Panc1 (cell line): ENCODE measurements at regions not wholly inside any gene's neighbourhood (a gene's known extent, or its start where the extent isn't known, plus 50 kb on each side); places are given as distances from the start of the nearest gene placed in this dataset.

Experiments
- ATAC-seq: fragments of 200-7000 bp; cut with Tn5 transposase; 2 replicates; pipeline ENCODE4 v1.9.1; 2020; ENCODE audit warnings: mild to moderate bottlenecking, moderate library complexity
- BruUV-seq: library from RNA; stranded (reverse); fragments of 400-500 nt; replicated peaks from 2 replicates; lab custom pipeline; 2021; lab: Mats Ljungman, UMichigan
- CTCF ChIA-PET: fragments of 300-600 bp; sonication (Branson Sonifier 250); formaldehyde crosslinking; loops from one replicate; lab custom pipeline; 2022; ENCODE audit warnings: antibody characterized with exemption; lab: Charles Lee
- POLR2A ChIA-PET: fragments of 300-600 bp; sonication (Branson Sonifier 250); formaldehyde crosslinking; loops from one replicate; lab custom pipeline; 2022; ENCODE audit warnings: antibody characterized with exemption; lab: Charles Lee
- DNase-seq: peaks from one replicate; pipeline ENCODE4 v3.0.0-alpha.2; 2010; ENCODE audit warnings: low read depth, low spot score
- H3K27ac ChIP-seq: 2 replicates; pipeline ENCODE4 v1.5.1; 2011; ENCODE audit warnings: mild to moderate bottlenecking, low read length, inconsistent platforms
- H3K27me3 ChIP-seq: fragments of 200-500 bp; sonication (Bioruptor generic); 2 replicates; pipeline ENCODE4 v1.6.0; 2014; ENCODE audit warnings: low read length, inconsistent platforms; ENCODE audit not compliant: control insufficient read depth, insufficient read depth
- H3K36me3 ChIP-seq: fragments of 200-500 bp; sonication (Bioruptor generic); 2 replicates; pipeline ENCODE4 v1.5.1; 2014; ENCODE audit warnings: inconsistent platforms, mild to moderate bottlenecking, low read length, moderate library complexity; ENCODE audit not compliant: control insufficient read depth, insufficient read depth
- H3K4me1 ChIP-seq: 2 replicates; pipeline ENCODE4 v1.5.1; 2011; ENCODE audit warnings: inconsistent platforms, mild to moderate bottlenecking, low read length, moderate library complexity; ENCODE audit not compliant: control insufficient read depth, insufficient read depth
- H3K4me3 ChIP-seq, 2 experiments: 2 replicates each; pipeline ENCODE4 v1.5.1; 2011 to 2012; ENCODE audit warnings: low read depth in 2 of 2, low read length in 2 of 2, mild to moderate bottlenecking in 2 of 2, inconsistent platforms in 1 of 2, moderate library complexity in 1 of 2
- H3K9me3 ChIP-seq: fragments of 200-500 bp; sonication (Bioruptor generic); 2 replicates; pipeline ENCODE4 v1.5.1; 2014; ENCODE audit warnings: low read depth, mild to moderate bottlenecking, inconsistent platforms, low read length, moderate library complexity; ENCODE audit not compliant: control insufficient read depth, insufficient read depth
- CTCF ChIP-seq: fragments of 450-650 bp; IDR thresholded peaks from 2 replicates; pipeline ENCODE4 v1.5.1; 2017; ENCODE audit warnings: mild to moderate bottlenecking
- POLR2AphosphoS5 ChIP-seq: IDR thresholded peaks from 2 replicates; pipeline ENCODE4 v1.6.1; 2012; ENCODE audit warnings: mild to moderate bottlenecking, low read depth, low read length, moderate library complexity
- REST ChIP-seq, 2 experiments: IDR thresholded peaks; 2 replicates each; pipeline ENCODE4 v1.6.1; 2011 to 2012; ENCODE audit warnings: low read depth in 2 of 2, control low read depth in 1 of 2, low read length in 1 of 2, mild to moderate bottlenecking in 1 of 2, moderate library complexity in 1 of 2; ENCODE audit not compliant: insufficient read depth in 1 of 2
- SIN3A ChIP-seq: IDR thresholded peaks from 2 replicates; pipeline ENCODE4 v1.6.1; 2012; ENCODE audit warnings: low read depth, mild to moderate bottlenecking, low read length, moderate library complexity, borderline replicate concordance; ENCODE audit not compliant: insufficient read depth
- TCF7L2 ChIP-seq: IDR thresholded peaks from 2 replicates; pipeline ENCODE4 v1.6.1; 2011; ENCODE audit warnings: mild to moderate bottlenecking, low read depth, low read length, inconsistent platforms
- in situ Hi-C: cut with HindIII; loops from 2 replicates; pipeline ENCODE4 v1.10.0; 2016; ENCODE audit warnings: low sequenced_read_pairs, low pct_unique_long_range_greater_than_20kb
- intact Hi-C: fragments of 100-400 bp; cut with micrococcal nuclease; formaldehyde crosslinking; loops from one replicate; pipeline ENCODE4 v1.10.0; 2022; ENCODE audit not compliant: unreplicated experiment

- CTCF ChIA-PET = no interaction called here
- DNase-seq = no peak
- Histone ChIP-seq H3K27me3 (no peaks in the 10 kb centered on the region), H3K9me3 (no peaks in the 10 kb centered on the region), H3K36me3 (no peaks in the 10 kb centered on the region), H3K4me1 (no peaks in the 10 kb centered on the region), H3K4me3 (no peak overlapping the region), H3K27ac (no peak overlapping the region)
- TF ChIP-seq SIN3A (no peak), CTCF (no peak), POLR2AphosphoS5 (no peak), TCF7L2 (no peak), REST (IDR thresholded peaks at IDR 0.05; ENCODE audit: insufficient read depth in 1 of 2, low read depth in 2 of 2, low read length in 1 of 2) (no peak)
- intact Hi-C loops = no loop called here
- no TSS peak for BruUV-seq
- POLR2A ChIA-PET = no interaction called here
- no peak for ATAC-seq
- in situ Hi-C loops = no loop called here
Observed at GRCh38 chr1:169046671-169047070, 59.8 kb upstream of the ATP1B1 start.

GRCh38 chr1:169047074-169047473 lies 59.4 kb upstream of the ATP1B1 start:
- BruUV-seq = no TSS peak
- H3K36me3 ChIP-seq = no peaks in the 10 kb centered on the region
- intact Hi-C loops = no loop called here

More at GRCh38 chr1:169047074-169047473, 59.4 kb upstream of the ATP1B1 start:
- ChIA-PET POLR2A (no interaction called here), CTCF (no interaction called here)
- Histone ChIP-seq H3K9me3 (no peaks in the 10 kb centered on the region), H3K27me3 (no peaks in the 10 kb centered on the region), H3K4me3 (no peak overlapping the region), H3K27ac (no peak overlapping the region), H3K4me1 (no peaks in the 10 kb centered on the region)
- DNase-seq = no peak
- TF ChIP-seq POLR2AphosphoS5 = no peak
- TF ChIP-seq TCF7L2 = no peak
- no peak for TF ChIP-seq REST (IDR thresholded peaks at IDR 0.05; ENCODE audit: insufficient read depth in 1 of 2, low read depth in 2 of 2, low read length in 1 of 2)
- TF ChIP-seq SIN3A = no peak
- no peak for TF ChIP-seq CTCF
- in situ Hi-C loops = no loop called here
- no peak for ATAC-seq
